Right atrium auricular region (tissue), 2 donors: ENCODE measurements at regions not wholly inside any gene's neighbourhood (a gene's known extent, or its start where the extent isn't known, plus 50 kb on each side); places are given as distances from the start of the nearest gene placed in this dataset.

Experiments
- DNase-seq: peaks from one replicate; pipeline ENCODE4 v3.0.0-alpha.2; 2019; ENCODE audit warnings: low spot score
- H3K27ac ChIP-seq, 2 donors: fragments of 200-600 bp; sonication (generic); 1 replicate in 1 of 2; 2 replicates in 1 of 2; pipeline ENCODE4 v1.5.1; 2016 to 2019
- H3K27me3 ChIP-seq, 2 donors: fragments of 200-600 bp; sonication (generic); one replicate each; pipeline versions ENCODE4 v1.5.1 to v1.6.0; 2017 to 2019
- H3K36me3 ChIP-seq: fragments of 200-600 bp; sonication (generic); one replicate; pipeline ENCODE4 v1.5.1; 2016
- H3K4me1 ChIP-seq, 2 donors: fragments of 200-600 bp; sonication (generic); one replicate each; pipeline versions ENCODE4 v1.5.1 to v1.6.0; 2017 to 2019
- H3K4me3 ChIP-seq, 2 donors: fragments of 200-600 bp; sonication (generic); 1 replicate in 1 of 2; 2 replicates in 1 of 2; pipeline ENCODE4 v1.5.1; 2017 to 2019; ENCODE audit warnings: mild to moderate bottlenecking in 1 of 2, moderate library complexity in 1 of 2
- H3K9me3 ChIP-seq, 2 donors: fragments of 200-600 bp; sonication (generic); one replicate each; pipeline ENCODE4 v1.5.1; 2019
- CTCF ChIP-seq, 2 donors: fragments of 200-600 bp; sonication (generic); IDR thresholded peaks; one replicate each; pipeline ENCODE4 v1.5.1; 2019; ENCODE audit warnings: antibody characterized with exemption in 2 of 2

DNA sequence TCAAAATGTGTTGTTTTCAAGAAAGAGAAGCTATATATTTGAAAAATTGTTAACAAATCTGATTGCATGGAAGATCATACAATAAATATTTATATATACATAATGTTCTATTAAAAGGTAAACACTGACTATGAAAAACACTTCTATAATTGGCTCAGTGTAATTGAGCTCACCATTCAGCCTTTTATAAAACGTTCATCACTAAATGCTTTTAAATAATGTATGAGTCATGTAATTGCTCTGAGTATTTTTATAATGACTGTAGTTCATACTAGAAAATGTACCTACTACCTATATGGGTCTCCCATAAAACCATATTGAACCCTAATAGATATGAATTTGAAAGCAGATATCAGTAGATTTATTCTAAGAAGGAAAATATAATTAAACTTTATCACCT lies 240.4 kb upstream of the MGAT4C start:
- no peaks in the 10 kb centered on the region for H3K4me1 ChIP-seq
- TF ChIP-seq CTCF (IDR thresholded peaks at IDR 0.05): no peak
- no peak overlapping the region for H3K4me3 ChIP-seq
- H3K9me3 ChIP-seq: no peaks in the 10 kb centered on the region
- no peak overlapping the region for H3K27ac ChIP-seq
- DNase-seq: no peak
- H3K36me3 ChIP-seq: no peaks in the 10 kb centered on the region
- H3K27me3 ChIP-seq: no peaks in the 10 kb centered on the region

- Histone ChIP-seq H3K27ac (no peak overlapping the region), H3K27me3 (no peaks in the 10 kb centered on the region), H3K9me3 (peaks cover 0 to 4% of the 10 kb centered on the region in 2 donors), H3K4me1 (no peaks in the 10 kb centered on the region), H3K4me3 (no peak overlapping the region), H3K36me3 (no peaks in the 10 kb centered on the region)
- TF ChIP-seq CTCF (IDR thresholded peaks at IDR 0.05): no peak
- DNase-seq: no peak
These were observed 228.3 kb upstream of the MGAT4C start for GRCh38 chr12:86484473-86484872.

DNA sequence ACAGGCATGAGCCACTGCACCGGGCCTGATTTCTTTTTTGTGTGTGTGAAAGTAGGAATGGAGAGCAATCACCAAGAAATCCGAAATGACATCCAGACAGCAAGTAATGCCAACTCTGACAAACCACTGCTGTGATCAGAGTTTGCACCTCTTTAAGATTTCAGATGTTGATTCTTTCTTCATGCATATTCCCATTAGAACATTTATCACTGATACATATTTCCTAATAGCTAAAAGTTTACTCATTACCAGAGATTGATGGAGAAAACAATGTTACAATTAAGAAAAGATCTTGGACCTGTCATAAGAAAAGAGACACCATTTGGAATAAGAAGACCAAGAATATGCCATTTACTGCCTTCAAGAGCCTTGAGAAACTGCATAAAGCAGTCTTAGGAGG lies 217.0 kb upstream of the MGAT4C start:
- Histone ChIP-seq H3K27ac (no peak overlapping the region), H3K4me1 (no peaks in the 10 kb centered on the region), H3K4me3 (no peak overlapping the region), H3K27me3 (no peaks in the 10 kb centered on the region), H3K36me3 (no peaks in the 10 kb centered on the region), H3K9me3 (no peaks in the 10 kb centered on the region)
- TF ChIP-seq CTCF (IDR thresholded peaks at IDR 0.05): no peak
- no peak for DNase-seq

DNA sequence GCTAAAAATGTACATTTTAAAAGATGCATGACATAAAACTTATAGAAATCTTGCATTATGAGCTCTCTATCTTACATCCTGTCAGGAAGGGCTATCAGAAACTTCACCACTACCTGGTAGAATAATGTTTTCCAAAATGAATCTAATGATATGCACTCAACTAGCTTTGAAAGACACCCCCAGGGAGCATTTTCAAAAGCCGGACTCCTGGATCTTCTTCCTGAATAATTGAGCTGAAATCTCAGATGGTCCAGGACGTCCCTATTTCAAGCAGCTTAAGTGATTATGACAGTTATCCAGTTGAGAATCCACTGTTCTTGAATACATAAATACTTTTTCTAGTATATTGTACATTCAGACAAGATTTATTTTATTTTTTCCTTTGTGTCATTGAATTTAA lies 200.6 kb upstream of the MGAT4C start:
- no peak for TF ChIP-seq CTCF (IDR thresholded peaks at IDR 0.05)
- Histone ChIP-seq H3K27me3 (no peaks in the 10 kb centered on the region), H3K4me3 (no peak overlapping the region), H3K36me3 (no peaks in the 10 kb centered on the region), H3K9me3 (no peaks in the 10 kb centered on the region), H3K4me1 (no peaks in the 10 kb centered on the region), H3K27ac (no peak overlapping the region)
- no peak for DNase-seq

DNA sequence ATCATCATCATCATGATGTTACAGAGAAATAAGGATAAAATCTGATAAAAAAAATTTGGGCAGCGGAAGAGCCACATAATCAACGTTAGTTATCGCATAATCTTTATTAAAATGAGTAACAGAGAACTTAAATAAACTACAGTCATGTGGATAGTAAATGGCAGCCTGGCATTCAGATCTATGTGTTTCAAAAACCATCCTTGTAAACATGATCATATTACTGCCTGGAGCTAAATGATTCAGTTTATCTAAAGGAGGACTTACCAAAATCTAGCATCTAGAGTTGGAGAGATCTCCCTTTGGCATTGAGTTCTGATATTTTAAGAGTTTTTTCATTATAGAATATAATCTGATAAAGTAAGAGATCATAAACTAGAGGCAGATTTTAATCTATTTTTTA lies 200.1 kb upstream of the MGAT4C start:
- H3K36me3 ChIP-seq: no peaks in the 10 kb centered on the region
- no peak for TF ChIP-seq CTCF (IDR thresholded peaks at IDR 0.05)

GRCh38 chr12:86445356-86445755 lies 189.2 kb upstream of the MGAT4C start:
- no peak for DNase-seq
- no peaks in the 10 kb centered on the region for H3K4me1 ChIP-seq
- H3K9me3 ChIP-seq: no peaks in the 10 kb centered on the region
- H3K4me3 ChIP-seq: no peak overlapping the region
- H3K36me3 ChIP-seq: no peaks in the 10 kb centered on the region
- no peaks in the 10 kb centered on the region for H3K27me3 ChIP-seq
- H3K27ac ChIP-seq: no peak overlapping the region
- no peak for TF ChIP-seq CTCF (IDR thresholded peaks at IDR 0.05)

More for the DNA sequence above, 200.1 kb upstream of the MGAT4C start:
- Histone ChIP-seq H3K27ac (no peak overlapping the region), H3K4me3 (no peak overlapping the region), H3K9me3 (no peaks in the 10 kb centered on the region), H3K27me3 (no peaks in the 10 kb centered on the region), H3K4me1 (no peaks in the 10 kb centered on the region)
- DNase-seq: no peak
